HG03354 (cell line): ENCODE measurements at regions not wholly inside any gene's neighbourhood (a gene's known extent, or its start where the extent isn't known, plus 50 kb on each side); places are given as distances from the start of the nearest gene placed in this dataset.

Experiments used
- ATAC-seq: cut with Tn5 transposase; IDR thresholded peaks from one replicate; pipeline ENCODE4 v1.9.1; 2021; ENCODE audit warnings: mild to moderate bottlenecking; ENCODE audit not compliant: unreplicated experiment, poor library complexity, severe bottlenecking

GRCh38 chr12:89134213-89134770 lies 218.0 kb downstream of the DUSP6 start:
- no peak for ATAC-seq

- ATAC-seq = no peak
These were observed 223.0 kb downstream of the DUSP6 start for GRCh38 chr12:89129167-89129870.

DNA sequence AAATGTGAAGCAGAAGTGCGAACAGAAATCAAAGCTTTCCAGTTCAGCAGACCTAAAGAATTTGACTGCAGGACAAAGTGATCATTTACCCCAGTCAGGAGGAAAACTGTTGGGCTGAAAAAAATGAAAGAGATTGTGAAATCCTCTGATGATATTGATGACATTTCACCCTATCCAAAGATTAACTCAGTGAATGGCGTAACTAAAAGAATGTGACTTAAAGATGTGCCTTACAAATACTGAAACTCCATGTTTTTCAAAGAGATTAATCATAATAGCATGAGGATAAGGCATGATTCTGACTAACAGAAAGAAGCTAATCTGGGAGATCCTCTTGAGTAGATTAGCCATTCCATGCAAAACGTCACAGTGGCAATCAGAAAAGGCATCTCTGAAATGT lies 225.6 kb downstream of the DUSP6 start:
- no peak for ATAC-seq

DNA sequence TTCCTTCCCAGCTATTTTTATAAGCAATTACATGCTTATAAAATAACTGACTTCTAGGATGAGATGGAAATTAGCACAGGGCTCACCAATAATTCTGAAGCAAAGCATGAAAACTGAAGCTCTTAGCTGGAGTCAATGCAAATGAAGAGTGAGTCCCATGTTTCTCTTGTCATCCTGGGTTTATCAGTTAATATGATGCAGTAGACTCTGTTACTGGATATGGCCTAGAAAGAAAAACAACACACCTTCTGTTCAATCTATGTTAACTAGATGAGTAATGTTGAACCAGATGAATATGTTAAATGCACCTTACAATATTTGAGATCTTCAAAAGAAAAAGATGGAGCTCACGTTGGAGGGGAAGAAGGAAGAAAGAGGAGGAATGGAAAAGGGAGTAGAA lies 229.4 kb downstream of the DUSP6 start:
- ATAC-seq = no peak

DNA sequence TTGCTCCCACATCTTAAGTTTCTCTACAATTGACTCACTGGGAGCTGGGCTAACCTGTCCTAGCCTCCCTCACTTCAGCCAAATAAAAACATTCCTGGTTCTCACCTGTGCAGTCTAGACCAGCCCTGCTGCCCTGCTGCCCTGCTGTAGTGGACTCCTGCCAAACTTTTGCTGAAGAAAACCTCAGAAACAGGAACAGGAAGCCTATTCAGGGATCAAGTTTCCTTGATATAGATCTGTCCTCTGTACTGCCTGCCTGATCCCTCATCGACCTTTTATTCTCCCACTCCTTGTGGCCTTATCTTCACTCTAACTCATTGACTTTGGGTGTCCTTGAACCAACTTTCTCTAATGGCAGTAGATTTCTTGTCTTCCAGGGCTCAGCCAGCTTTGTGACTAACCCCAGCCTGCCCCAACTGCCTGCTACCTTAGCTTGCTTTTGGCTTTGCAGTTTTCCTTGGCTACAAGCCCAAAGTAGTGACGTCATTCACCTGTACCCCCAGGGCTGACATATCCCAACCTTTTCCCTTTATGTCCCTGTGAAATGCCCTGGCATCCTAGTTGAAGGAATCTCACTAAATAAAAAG lies 234.8 kb downstream of the DUSP6 start:
- ATAC-seq = no peak

GRCh38 chr12:89111964-89112363 lies 240.3 kb downstream of the DUSP6 start:
- no peak for ATAC-seq

DNA sequence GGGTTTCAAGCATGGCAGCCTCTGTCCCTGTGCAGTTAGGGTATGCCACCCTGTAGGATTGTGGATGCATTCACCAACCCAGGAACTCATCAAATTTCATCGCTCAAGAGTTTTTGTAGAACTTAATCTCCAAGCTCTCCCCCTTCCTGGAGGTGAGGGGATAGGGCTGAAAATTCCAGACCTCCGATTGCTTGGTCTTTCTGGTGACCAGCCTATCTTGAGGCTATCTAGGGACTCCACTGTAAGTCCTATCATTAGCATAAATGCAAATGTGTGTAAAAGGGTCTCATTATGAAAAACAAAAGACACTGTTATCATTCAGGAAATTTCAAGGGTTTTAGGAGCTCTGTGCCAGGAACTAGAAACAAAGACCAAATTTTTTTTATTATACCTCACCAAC lies 244.0 kb downstream of the DUSP6 start:
- no peak for ATAC-seq

DNA sequence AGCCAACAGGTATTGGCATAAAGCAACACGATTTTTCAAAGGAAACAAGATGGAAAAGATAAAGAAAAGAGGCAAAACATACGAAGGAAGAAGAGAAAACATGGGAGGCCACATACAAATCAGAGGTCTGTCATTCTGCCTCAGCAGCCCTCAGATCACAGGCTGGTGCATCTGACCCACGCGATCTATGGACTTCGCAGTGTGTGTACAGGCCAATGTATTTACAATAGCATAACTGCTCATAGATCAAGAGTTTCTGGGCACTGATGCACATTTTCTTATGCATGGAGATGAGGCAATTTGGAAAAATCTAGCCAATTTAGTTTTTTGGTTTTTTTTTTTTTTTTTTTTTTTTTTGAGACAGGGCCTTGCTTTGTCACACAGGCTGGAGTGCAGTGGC lies 245.4 kb downstream of the DUSP6 start:
- ATAC-seq = no peak

DNA sequence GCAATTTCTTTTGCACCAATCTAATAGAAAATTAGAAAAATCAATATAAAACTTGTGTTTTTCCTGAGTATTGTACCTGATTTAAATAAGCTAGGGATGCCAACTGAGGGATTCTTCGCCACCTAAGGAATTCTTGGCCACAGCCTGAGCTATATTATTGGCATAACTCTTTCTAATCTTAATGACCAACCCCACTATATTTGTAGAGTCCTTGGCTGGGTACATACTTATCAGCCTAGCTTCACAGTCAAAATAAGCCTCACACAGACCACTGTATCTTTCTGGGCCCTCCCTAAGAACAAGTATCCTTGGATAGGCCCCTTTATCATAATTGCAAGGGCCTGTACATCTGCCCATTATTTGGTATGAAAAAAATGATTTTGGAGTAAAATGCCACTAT lies 247.1 kb downstream of the DUSP6 start:
- ATAC-seq = no peak

GRCh38 chr12:89103831-89104230 lies 248.5 kb downstream of the DUSP6 start:
- no peak for ATAC-seq

DNA sequence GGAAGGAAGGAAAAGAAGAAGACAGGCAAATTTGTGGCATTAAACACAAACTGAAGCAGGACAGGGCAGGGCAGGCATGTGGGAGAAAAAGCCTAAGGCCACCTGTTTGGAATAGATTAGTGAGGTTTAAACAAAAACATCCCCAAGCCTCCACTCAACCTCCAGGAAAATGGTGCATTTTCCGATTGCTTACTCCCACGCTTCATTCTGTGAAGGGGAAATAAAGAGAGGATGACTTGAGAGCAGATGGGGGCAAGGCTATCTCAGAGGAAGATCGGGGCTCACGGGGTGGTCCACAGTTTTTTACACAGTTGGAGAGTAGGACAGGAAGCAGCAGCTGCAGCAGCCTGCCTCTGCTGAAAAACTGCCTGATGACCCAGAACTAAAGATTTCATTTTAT lies 250.9 kb downstream of the DUSP6 start:
- ATAC-seq = no peak

DNA sequence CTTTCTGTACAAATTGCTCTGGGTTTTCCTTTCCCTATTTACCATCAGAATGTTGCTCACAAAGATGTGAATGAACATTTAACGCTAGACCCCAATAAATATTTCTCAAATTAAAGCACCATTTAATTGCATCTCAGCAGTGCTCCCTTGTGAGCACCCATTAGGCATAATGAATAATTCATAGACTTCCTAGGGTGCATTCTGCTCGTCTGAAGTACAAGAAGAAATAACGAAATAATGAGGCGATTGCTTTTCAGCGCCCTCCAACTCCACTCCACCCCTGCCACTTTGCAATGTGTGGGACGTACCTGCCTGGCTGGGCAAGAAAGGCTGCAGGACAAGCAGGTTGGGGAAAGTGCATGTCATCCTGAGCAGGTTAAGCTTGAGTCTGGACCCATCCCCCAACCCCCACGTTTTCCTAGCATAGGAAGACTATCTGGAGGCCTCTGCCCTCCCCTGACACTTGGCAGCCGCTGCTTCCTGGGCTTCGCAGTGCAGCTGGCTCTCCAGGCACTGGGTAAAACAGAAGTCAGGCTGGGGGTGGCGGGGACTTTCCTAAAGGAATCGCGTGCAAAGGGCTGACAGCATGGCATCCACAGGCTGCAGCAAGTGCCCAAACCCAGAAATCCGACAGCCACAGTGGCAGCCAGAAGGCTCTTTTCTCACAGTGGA lies 253.7 kb downstream of the DUSP6 start:
- no peak for ATAC-seq

DNA sequence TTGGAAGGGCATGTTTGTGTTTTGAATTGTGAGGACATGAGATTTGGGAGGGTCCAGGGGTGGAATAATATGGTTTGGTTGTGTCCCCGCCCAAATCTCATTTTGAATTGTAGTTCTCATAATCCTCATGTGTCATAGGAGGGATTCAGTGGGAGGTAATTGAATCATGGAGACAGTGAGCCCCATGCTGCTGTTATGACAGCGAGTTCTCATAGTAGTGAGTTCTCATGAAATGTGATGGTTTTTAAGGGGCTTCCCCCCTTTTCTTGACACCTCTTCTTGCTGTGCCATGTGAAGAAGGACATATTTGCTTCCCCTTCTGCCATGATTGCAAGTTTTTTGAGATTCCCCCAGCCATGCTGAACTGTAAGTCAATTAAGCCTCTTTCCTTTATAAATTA lies 260.0 kb downstream of the DUSP6 start:
- ATAC-seq = no peak

- ATAC-seq = no peak
These were observed 260.9 kb downstream of the DUSP6 start for GRCh38 chr12:89091293-89091841.

- no peak for ATAC-seq
These were observed 263.0 kb downstream of the DUSP6 start for GRCh38 chr12:89089264-89089663.

GRCh38 chr12:89087876-89088275 lies 264.4 kb downstream of the DUSP6 start:
- ATAC-seq = no peak

DNA sequence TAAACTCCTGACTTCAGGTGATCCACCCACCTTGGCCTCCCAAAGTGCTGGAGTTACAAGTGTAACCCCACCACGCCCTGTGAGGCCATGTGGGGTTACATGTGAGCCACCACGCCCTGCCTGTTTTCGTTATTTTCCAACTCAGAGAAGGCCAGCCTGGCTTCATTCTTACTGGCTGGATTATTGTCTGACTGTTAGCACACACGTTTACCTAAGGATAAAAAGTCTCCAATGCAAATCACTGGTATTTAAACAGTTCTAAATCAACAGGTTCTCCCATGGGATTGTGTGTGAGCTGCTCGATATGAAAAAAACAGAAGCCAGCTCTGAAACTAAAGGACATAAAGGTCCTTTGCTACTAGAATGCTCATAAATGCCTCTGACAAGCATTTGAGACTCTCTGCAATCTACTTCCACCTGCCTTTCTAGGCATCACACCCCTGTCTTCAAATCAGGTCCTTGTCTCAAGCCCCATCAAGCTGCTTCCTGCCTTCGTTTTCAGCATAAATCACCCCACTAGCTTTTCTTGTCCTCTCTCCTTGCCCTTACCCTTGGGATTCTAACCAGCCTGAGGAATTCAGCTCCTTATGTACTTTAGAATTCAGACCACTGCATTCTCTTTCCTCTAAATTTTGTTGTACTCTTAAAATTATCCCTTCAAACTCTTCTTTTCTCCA lies 265.0 kb downstream of the DUSP6 start:
- ATAC-seq = no peak

- ATAC-seq = no peak
These were observed 266.9 kb downstream of the DUSP6 start for GRCh38 chr12:89085421-89085820.

GRCh38 chr12:89084751-89085150 lies 267.6 kb downstream of the DUSP6 start:
- no peak for ATAC-seq

DNA sequence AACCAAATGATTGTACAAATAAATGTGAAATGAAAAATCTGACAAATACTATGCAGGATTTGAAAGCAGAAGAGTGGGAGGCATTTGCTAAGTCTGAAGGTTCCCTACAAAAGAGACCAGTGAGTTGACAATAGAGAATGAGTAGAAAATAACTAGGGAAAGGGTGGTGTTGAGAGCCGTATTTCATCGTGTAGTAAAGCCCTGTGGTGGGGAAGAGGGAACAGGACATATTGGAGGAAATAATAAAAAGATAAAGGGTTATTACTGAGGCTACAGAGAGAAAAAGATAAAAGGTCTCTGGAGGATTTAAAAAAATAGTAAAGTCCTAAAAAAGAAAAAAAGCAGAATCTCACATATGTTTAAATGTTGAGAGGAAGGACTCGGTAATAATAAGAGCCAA lies 268.8 kb downstream of the DUSP6 start:
- ATAC-seq = no peak
